ENCODE measurements at regions not wholly inside any gene's neighbourhood (a gene's known extent, or its start where the extent isn't known, plus 50 kb on each side); places are given as distances from the start of the nearest gene placed in this dataset.
A peak's percentile ranks its signal among the peaks of the same experiment; 100 is the strongest.

DNA sequence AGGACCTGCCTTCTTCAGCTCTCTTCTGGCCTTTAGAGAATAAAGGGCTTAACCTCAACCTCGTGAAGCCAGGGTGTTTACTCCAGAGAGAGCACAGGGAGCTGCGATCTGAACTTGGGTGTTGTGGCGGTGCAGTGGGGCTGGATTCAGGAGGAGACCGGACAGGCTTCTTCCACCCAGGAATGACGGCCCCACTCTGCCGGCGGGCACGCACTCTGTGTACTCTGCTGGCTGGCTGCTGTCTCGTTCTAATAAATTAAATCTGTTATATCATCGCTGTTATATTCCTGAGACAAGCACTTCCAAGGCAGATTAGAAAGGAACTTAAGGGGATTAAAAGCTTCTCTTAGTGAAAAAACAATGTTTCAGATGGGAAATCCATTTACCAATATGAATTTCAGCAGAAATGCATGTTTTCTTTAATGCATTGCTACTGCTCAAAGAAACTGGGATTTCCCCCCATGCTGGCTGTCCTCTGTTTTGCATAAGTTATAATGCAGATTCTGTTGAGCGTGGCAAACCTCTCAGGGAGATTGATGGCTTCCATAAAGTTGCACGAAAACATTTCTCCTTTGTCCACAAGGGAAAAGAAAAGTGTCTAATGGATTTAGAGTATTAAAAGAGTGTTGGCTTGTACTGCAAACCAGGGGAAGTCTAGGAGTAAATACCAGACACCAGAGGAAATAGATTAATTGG, 168.6 kb upstream of the IRX3 start:
- no peak overlapping the region for H3K27ac ChIP-seq
- H3K9me3 ChIP-seq, result no peaks in the 10 kb centered on the region
- no peaks in the 10 kb centered on the region for H3K36me3 ChIP-seq
- DNase-seq (no peak), ATAC-seq (no peak)
- WGBS, 4 donors, result 71 to 87% (median 79%) methylated on average over 12 of the region's 12 CpGs
- TF ChIP-seq, protein P1, sequence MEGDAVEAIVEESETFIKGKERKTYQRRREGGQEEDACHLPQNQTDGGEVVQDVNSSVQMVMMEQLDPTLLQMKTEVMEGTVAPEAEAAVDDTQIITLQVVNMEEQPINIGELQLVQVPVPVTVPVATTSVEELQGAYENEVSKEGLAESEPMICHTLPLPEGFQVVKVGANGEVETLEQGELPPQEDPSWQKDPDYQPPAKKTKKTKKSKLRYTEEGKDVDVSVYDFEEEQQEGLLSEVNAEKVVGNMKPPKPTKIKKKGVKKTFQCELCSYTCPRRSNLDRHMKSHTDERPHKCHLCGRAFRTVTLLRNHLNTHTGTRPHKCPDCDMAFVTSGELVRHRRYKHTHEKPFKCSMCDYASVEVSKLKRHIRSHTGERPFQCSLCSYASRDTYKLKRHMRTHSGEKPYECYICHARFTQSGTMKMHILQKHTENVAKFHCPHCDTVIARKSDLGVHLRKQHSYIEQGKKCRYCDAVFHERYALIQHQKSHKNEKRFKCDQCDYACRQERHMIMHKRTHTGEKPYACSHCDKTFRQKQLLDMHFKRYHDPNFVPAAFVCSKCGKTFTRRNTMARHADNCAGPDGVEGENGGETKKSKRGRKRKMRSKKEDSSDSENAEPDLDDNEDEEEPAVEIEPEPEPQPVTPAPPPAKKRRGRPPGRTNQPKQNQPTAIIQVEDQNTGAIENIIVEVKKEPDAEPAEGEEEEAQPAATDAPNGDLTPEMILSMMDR (IDR thresholded peaks at IDR 0.05), result no peak
- TF ChIP-seq POLR2A (IDR thresholded peaks at IDR 0.05), result no peak
- peaks cover 0 to 4% (median 0%) of the 10 kb centered on the region in 12 donors for H3K4me1 ChIP-seq
- H3K4me3 ChIP-seq, result no peak overlapping the region
- intact Hi-C loops (cut with DNase I), result no loop called here
- H3K27me3 ChIP-seq, result no peaks in the 10 kb centered on the region

DNA sequence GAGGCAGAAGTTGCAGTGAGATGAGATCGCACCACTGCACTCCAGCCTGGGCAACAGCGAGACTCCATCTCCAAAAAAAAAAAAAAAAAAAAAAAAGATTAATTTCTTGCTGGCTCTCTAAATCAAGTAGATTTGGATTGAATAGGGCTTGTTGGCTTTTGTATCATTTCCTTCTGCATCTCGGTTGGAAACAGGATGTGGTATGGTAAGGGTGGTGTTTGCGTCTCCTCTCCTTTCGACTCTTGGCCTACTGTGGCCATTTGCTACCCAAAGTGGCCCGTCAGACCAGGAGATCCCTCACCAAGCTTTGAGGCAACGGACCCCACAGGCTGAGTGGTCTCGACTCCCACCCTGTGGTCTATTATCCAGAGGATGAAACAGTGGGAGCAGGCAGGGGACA, 168.0 kb upstream of the IRX3 start:
- intact Hi-C loops (cut with DNase I), result no loop called here
- WGBS, 4 donors, result 81 to 89% (median 85%) methylated on average over 8 of the region's 8 CpGs

DNA sequence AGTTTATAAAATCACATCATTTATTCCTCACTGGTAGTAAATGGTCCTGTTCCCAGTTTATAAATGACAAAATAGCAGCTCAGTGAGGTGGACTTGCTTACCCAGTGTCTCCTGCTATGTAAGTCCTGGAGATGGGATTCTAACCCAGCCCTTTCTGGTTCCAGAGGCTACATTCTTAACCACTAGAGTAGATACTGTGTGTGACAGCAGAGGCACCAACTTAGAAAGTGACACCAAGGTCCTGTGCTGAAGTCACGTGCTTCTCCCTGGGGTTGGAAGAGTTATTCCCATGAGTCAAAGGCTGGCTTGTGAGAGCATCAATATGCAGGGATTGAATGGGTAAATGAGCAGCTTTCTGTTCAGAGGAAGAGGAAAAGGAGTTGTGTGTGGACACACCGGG, 167.3 kb upstream of the IRX3 start:
- intact Hi-C loops (cut with DNase I), result no loop called here
- H3K4me1 ChIP-seq, result peaks cover 0 to 4% (median 0%) of the 10 kb centered on the region in 12 donors
- peak overlapping the region in 4 of 12 donors; percentile 9 to 56 (median 38) for H3K27ac ChIP-seq
- no peak for TF ChIP-seq POLR2A (IDR thresholded peaks at IDR 0.05)
- no peaks in the 10 kb centered on the region for H3K9me3 ChIP-seq
- H3K36me3 ChIP-seq, result no peaks in the 10 kb centered on the region
- WGBS, 4 donors, result 56 to 77% (median 68%) methylated on average over 2 of the region's 2 CpGs
- H3K4me3 ChIP-seq, result no peak overlapping the region
- ATAC-seq (peak; percentile 63 to 87 (median 82)), DNase-seq (peak in 2 of 5 donors; percentile 24 to 42)
- no peaks in the 10 kb centered on the region for H3K27me3 ChIP-seq

More for the DNA sequence above, 168.0 kb upstream of the IRX3 start:
- no peak overlapping the region for H3K4me3 ChIP-seq
- H3K27ac ChIP-seq, result peak overlapping the region in 1 of 12 donors; percentile 20
- no peaks in the 10 kb centered on the region for H3K36me3 ChIP-seq
- DNase-seq (no peak), ATAC-seq (no peak)
- no peaks in the 10 kb centered on the region for H3K27me3 ChIP-seq
- no peak for TF ChIP-seq POLR2A (IDR thresholded peaks at IDR 0.05)
- TF ChIP-seq, protein P1 (IDR thresholded peaks at IDR 0.05), result no peak
- H3K9me3 ChIP-seq, result no peaks in the 10 kb centered on the region
- peaks cover 0 to 4% (median 0%) of the 10 kb centered on the region in 12 donors for H3K4me1 ChIP-seq

DNA sequence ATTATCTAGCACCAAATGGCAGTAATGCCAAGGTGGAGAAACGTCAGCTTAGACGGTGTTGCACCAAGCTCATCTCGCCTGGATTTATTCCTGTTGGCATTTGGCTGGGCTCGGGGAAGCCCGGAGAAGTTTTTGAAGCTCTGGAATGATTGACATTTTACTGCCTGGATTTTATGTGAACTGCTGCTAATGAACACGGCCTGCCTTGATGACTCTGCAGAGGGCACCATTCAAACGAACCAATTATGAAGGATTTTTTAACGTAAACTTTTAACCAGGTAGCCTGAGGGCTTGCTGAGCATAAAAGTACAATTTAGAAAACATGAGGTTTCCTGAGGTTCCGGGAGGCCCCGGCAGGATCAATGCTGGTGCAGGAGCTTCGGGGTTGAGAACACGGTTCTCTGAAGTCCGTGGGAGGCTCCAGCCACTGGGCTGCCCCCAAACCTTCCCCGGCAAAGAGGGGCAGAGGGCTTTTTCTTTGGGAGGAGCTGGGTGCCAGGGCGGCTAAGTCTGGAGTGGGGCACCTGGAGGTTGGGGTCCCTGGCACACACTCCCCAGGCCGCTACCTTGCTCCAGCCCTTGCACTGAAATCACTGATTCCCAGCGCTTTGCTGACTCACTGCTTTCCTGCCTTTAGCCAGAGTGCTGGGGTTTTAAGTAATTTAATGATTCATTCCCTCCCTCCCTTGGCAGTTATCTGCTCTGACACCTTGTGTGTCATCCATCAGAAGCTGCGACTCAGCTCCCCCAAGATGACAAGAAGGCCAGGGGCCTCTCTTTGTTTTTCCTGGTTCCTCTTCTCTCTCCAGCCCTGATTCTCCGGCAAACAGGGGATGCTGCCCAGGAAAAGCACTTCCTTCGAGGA, 161.2 kb upstream of the IRX3 start:
- H3K27ac ChIP-seq, result no peak overlapping the region
- H3K4me3 ChIP-seq, result no peak overlapping the region
- TF ChIP-seq, protein P1 (IDR thresholded peaks at IDR 0.05), result no peak
- no peak for TF ChIP-seq POLR2A (IDR thresholded peaks at IDR 0.05)
- intact Hi-C loops (cut with DNase I), result loop anchor here in 1 of 10 donors (5.0 kb wide), 1 partner anchor 46 kb away; no protein-coding TSS in a partner anchor
- H3K27me3 ChIP-seq, result no peaks in the 10 kb centered on the region
- H3K9me3 ChIP-seq, result peaks cover 0 to 25% (median 4%) of the 10 kb centered on the region in 12 donors
- WGBS, 4 donors, result 79 to 85% (median 81%) methylated on average over 18 to 20 of the region's 20 CpGs
- DNase-seq (no peak), ATAC-seq (peak in 1 of 4 donors; percentile 4)
- H3K4me1 ChIP-seq, result peaks cover 0 to 17% (median 5%) of the 10 kb centered on the region in 12 donors
- H3K36me3 ChIP-seq, result no peaks in the 10 kb centered on the region
